ENCODE measurements at regions not wholly inside any gene's neighbourhood (a gene's known extent, or its start where the extent isn't known, plus 50 kb on each side); places are given as distances from the start of the nearest gene placed in this dataset.

DNA sequence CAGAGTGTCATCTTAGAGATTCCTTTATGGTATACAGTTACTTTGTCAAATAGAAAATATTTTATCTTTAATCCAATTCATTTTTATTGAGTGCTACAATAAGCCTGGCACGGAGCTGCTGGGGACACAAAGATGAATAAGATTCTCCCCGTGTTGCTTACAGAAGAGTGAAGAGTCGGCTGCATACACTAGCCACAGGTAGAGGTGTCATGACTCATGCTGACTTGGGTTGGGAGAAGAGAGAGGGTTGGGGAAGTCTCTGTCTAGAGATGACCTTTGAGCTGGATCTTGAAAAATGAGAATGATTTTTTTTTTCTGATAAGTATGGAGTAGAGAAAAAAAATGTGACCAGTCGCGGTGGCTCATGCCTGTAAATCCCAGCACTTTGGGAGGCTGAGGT, 289.9 kb upstream of the CELF2 start:
- Histone ChIP-seq H3K4me1 (ENCODE audit: control insufficient read depth in 4 of 4, insufficient read depth in 4 of 4, low read length in 3 of 4) (no peaks in the 10 kb centered on the region), H3K27me3 (ENCODE audit: control insufficient read depth in 4 of 4, insufficient read depth in 4 of 4, low read length in 3 of 4) (no peaks in the 10 kb centered on the region), H3K4me3 (ENCODE audit: low read depth in 1 of 3, low read length in 3 of 3) (no peak overlapping the region), H3K27ac (ENCODE audit: low read depth in 1 of 2, low read length in 2 of 2) (no peak overlapping the region), H3K9ac (ENCODE audit: low read depth in 1 of 2, low read length in 2 of 2) (no peak overlapping the region), H3K9me3 (ENCODE audit: control insufficient read depth in 4 of 4, low read length in 3 of 4) (no peaks in the 10 kb centered on the region), H3K36me3 (ENCODE audit: control insufficient read depth in 4 of 4, insufficient read depth in 3 of 4, low read depth in 1 of 4, low read length in 3 of 4) (no peaks in the 10 kb centered on the region)
- TF ChIP-seq, protein P1, sequence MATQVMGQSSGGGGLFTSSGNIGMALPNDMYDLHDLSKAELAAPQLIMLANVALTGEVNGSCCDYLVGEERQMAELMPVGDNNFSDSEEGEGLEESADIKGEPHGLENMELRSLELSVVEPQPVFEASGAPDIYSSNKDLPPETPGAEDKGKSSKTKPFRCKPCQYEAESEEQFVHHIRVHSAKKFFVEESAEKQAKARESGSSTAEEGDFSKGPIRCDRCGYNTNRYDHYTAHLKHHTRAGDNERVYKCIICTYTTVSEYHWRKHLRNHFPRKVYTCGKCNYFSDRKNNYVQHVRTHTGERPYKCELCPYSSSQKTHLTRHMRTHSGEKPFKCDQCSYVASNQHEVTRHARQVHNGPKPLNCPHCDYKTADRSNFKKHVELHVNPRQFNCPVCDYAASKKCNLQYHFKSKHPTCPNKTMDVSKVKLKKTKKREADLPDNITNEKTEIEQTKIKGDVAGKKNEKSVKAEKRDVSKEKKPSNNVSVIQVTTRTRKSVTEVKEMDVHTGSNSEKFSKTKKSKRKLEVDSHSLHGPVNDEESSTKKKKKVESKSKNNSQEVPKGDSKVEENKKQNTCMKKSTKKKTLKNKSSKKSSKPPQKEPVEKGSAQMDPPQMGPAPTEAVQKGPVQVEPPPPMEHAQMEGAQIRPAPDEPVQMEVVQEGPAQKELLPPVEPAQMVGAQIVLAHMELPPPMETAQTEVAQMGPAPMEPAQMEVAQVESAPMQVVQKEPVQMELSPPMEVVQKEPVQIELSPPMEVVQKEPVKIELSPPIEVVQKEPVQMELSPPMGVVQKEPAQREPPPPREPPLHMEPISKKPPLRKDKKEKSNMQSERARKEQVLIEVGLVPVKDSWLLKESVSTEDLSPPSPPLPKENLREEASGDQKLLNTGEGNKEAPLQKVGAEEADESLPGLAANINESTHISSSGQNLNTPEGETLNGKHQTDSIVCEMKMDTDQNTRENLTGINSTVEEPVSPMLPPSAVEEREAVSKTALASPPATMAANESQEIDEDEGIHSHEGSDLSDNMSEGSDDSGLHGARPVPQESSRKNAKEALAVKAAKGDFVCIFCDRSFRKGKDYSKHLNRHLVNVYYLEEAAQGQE (IDR thresholded peaks at IDR 0.05): no peak
- TF ChIP-seq GABPA (IDR thresholded peaks at IDR 0.05 in 1 of 2, conservative IDR thresholded peaks at IDR 0.05 in 1 of 2): no peak
- TF ChIP-seq, protein P2, sequence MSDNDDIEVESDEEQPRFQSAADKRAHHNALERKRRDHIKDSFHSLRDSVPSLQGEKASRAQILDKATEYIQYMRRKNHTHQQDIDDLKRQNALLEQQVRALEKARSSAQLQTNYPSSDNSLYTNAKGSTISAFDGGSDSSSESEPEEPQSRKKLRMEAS (IDR thresholded peaks at IDR 0.05): no peak
- no peak for TF ChIP-seq TAF1 (conservative IDR thresholded peaks at IDR 0.05)
- no peak for TF ChIP-seq HNF4G (IDR thresholded peaks at IDR 0.05)
- TF ChIP-seq JUND (IDR thresholded peaks at IDR 0.05): no peak
- TF ChIP-seq FOXA1 (IDR thresholded peaks at IDR 0.05): no peak
- TF ChIP-seq NR2F2 (IDR thresholded peaks at IDR 0.05): no peak
- no peak for TF ChIP-seq SP1 (IDR thresholded peaks at IDR 0.05)
- TF ChIP-seq, protein P3, sequence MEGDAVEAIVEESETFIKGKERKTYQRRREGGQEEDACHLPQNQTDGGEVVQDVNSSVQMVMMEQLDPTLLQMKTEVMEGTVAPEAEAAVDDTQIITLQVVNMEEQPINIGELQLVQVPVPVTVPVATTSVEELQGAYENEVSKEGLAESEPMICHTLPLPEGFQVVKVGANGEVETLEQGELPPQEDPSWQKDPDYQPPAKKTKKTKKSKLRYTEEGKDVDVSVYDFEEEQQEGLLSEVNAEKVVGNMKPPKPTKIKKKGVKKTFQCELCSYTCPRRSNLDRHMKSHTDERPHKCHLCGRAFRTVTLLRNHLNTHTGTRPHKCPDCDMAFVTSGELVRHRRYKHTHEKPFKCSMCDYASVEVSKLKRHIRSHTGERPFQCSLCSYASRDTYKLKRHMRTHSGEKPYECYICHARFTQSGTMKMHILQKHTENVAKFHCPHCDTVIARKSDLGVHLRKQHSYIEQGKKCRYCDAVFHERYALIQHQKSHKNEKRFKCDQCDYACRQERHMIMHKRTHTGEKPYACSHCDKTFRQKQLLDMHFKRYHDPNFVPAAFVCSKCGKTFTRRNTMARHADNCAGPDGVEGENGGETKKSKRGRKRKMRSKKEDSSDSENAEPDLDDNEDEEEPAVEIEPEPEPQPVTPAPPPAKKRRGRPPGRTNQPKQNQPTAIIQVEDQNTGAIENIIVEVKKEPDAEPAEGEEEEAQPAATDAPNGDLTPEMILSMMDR (IDR thresholded peaks at IDR 0.05; ENCODE audit: low read depth, low read length, missing input control): no peak
- no peak for TF ChIP-seq YY1 (IDR thresholded peaks at IDR 0.05)
- no peak for TF ChIP-seq RXRA (IDR thresholded peaks at IDR 0.05)
- TF ChIP-seq RAD21 (IDR thresholded peaks at IDR 0.05): no peak
- TF ChIP-seq, protein P4, sequence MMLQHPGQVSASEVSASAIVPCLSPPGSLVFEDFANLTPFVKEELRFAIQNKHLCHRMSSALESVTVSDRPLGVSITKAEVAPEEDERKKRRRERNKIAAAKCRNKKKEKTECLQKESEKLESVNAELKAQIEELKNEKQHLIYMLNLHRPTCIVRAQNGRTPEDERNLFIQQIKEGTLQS (IDR thresholded peaks at IDR 0.05): no peak
- TF ChIP-seq FOXA2 (IDR thresholded peaks at IDR 0.05): no peak
- TF ChIP-seq, protein P5, sequence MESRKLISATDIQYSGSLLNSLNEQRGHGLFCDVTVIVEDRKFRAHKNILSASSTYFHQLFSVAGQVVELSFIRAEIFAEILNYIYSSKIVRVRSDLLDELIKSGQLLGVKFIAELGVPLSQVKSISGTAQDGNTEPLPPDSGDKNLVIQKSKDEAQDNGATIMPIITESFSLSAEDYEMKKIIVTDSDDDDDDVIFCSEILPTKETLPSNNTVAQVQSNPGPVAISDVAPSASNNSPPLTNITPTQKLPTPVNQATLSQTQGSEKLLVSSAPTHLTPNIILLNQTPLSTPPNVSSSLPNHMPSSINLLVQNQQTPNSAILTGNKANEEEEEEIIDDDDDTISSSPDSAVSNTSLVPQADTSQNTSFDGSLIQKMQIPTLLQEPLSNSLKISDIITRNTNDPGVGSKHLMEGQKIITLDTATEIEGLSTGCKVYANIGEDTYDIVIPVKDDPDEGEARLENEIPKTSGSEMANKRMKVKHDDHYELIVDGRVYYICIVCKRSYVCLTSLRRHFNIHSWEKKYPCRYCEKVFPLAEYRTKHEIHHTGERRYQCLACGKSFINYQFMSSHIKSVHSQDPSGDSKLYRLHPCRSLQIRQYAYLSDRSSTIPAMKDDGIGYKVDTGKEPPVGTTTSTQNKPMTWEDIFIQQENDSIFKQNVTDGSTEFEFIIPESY (IDR thresholded peaks at IDR 0.05): no peak
- no peak for DNase-seq (ENCODE audit: low spot score)
- 84% methylated on average over 5 of the region's 5 CpGs for WGBS

DNA sequence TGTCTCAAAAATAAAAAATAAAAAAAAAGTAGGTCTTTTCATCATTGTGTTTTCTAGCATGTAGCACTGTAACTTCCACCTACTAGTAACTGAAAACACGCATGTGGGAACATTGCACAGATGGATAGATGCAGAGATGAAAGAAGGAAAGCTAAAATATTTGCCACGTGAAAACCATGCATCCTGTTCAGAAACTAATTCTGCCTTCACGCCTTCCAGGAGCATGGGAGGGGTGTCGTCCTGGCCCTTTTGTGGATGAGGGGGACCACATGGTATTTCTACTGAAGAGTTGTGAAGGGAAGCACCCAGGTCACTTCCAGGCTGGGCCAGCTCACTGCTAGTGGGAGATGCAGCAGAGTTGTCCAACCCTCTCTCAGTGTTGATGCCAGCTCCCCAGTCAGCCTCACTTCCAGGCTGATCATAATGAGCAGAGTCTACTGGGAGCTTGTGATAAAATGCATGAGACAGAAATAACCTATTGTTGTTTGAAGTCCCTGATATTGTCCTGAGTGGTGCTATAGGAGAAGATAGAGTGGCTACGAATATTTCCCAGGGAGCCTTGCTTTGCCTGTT, 287.1 kb upstream of the CELF2 start:
- no peaks in the 10 kb centered on the region for H3K4me1 ChIP-seq (ENCODE audit: control insufficient read depth in 4 of 4, insufficient read depth in 4 of 4, low read length in 3 of 4)
- no peak overlapping the region for H3K27ac ChIP-seq (ENCODE audit: low read depth in 1 of 2, low read length in 2 of 2)
- H3K9ac ChIP-seq (ENCODE audit: low read depth in 1 of 2, low read length in 2 of 2): no peak overlapping the region
- no peak for DNase-seq (ENCODE audit: low spot score)
- no peaks in the 10 kb centered on the region for H3K9me3 ChIP-seq (ENCODE audit: control insufficient read depth in 4 of 4, low read length in 3 of 4)
- WGBS: 74% methylated on average over 5 of the region's 5 CpGs
- no peaks in the 10 kb centered on the region for H3K27me3 ChIP-seq (ENCODE audit: control insufficient read depth in 4 of 4, insufficient read depth in 4 of 4, low read length in 3 of 4)
- H3K4me3 ChIP-seq (ENCODE audit: low read depth in 1 of 3, low read length in 3 of 3): no peak overlapping the region
- H3K36me3 ChIP-seq (ENCODE audit: control insufficient read depth in 4 of 4, insufficient read depth in 3 of 4, low read depth in 1 of 4, low read length in 3 of 4): no peaks in the 10 kb centered on the region
- TF ChIP-seq, protein P5 (IDR thresholded peaks at IDR 0.05): no peak
- TF ChIP-seq, protein P3 (IDR thresholded peaks at IDR 0.05; ENCODE audit: low read depth, low read length, missing input control): no peak
- TF ChIP-seq RXRA (IDR thresholded peaks at IDR 0.05): no peak
- TF ChIP-seq FOXA1 (IDR thresholded peaks at IDR 0.05): no peak
